Suprapubic skin (tissue), 3 donors: ENCODE measurements at regions not wholly inside any gene's neighbourhood (a gene's known extent, or its start where the extent isn't known, plus 50 kb on each side); places are given as distances from the start of the nearest gene placed in this dataset.

ENCODE experiments used
- CTCF ChIP-seq, 2 donors: fragments of 200-600 bp in 1 of 2; fragments of 450-650 bp in 1 of 2; sonication (generic) in 1 of 2; IDR thresholded peaks; one replicate each; pipeline ENCODE4 v1.5.1; 2016 to 2019; ENCODE audit warnings: antibody characterized with exemption in 2 of 2, mild to moderate bottlenecking in 1 of 2, moderate library complexity in 1 of 2
- POLR2A ChIP-seq, 2 donors: fragments of 450-650 bp; IDR thresholded peaks; one replicate each; pipeline ENCODE4 v1.6.1; 2017; ENCODE audit warnings: antibody characterized with exemption in 2 of 2, mild to moderate bottlenecking in 2 of 2, moderate library complexity in 2 of 2

- TF ChIP-seq POLR2A (IDR thresholded peaks at IDR 0.05), result no peak
- TF ChIP-seq CTCF (IDR thresholded peaks at IDR 0.05), result no peak
Observed at GRCh38 chr12:67545298-67545697, 103.2 kb upstream of the DYRK2 start.
